GM19463 (cell line): ENCODE measurements at regions not wholly inside any gene's neighbourhood (a gene's known extent, or its start where the extent isn't known, plus 50 kb on each side); places are given as distances from the start of the nearest gene placed in this dataset.
A peak's percentile ranks its signal among the peaks of the same experiment; 100 is the strongest.
"Not testable (repeated sequence)": the region's sequence is repeated elsewhere in the genome, so short reads cannot be mapped to it uniquely, and the experiment has no call there.

Source experiments
- ATAC-seq: cut with Tn5 transposase; IDR thresholded peaks from one replicate; pipeline ENCODE4 v1.9.1; 2021; ENCODE audit warnings: mild to moderate bottlenecking, moderate library complexity; ENCODE audit not compliant: unreplicated experiment

- no peak for ATAC-seq
These were observed 161.5 kb downstream of the NRIP1 start for GRCh38 chr21:14903172-14903865.

DNA sequence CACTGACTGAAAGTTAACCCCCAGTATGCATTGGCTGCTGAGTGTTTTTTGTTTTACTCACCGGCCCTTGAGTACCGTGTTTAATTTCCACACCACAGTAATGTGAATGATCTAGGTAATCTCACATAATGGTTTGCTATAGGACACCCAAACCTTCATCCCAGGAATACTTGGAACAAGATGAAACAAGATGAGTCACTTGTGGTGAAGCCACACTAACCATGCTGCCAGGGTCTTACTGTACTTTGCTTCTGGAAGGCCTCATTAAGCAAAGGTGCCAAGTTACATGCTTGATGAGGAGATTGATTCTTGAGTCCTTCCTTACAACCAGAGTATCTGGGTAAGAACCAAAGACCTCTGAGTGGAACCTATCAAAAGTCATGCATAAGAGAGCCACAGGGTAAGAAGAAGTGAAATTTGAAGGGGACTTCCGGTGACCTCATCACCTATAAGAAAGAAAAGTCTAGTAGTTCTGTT lies 163.3 kb downstream of the NRIP1 start:
- no peak for ATAC-seq

- ATAC-seq = no peak
These were observed 164.2 kb downstream of the NRIP1 start for GRCh38 chr21:14900611-14901010.

- no peak for ATAC-seq
These were observed 164.7 kb downstream of the NRIP1 start for GRCh38 chr21:14900058-14900457.

DNA sequence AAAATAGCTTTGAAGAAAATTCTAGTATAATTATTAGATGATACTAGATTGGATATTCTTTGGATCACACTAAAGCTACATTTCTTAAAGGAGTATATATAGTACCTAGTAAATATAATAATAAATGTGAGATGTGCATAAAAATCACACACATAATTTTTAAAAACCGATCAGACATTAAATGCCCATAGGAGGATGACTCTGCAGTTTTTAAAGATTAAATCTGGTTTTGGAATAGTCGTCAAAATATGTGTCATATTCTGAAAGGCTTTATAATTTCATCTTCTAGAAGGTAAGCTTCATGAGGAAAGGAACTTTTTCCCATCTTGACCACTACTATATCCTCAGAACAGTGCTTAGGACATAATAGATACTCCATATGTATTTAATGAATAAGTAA lies 169.0 kb downstream of the NRIP1 start:
- ATAC-seq = no peak

DNA sequence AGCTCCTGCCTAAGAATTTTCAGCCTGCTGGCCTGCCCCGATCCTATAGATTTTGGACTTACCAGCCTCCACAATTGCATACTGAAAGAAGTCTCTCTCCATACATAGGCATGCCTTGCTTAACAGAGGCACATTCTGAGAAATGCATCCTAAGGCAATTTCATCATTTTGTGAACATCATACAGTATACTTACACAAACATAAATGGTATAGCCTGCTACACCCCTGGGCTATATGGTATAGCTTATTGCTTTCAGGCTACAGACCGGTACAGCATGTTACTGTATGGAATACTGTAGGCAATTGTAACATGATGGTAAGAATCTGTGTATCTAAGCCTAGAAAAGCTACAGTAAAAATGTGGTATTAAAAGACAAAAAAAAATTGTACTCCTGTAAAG lies 174.7 kb downstream of the NRIP1 start:
- ATAC-seq = no peak

GRCh38 chr21:14889080-14889810 lies 175.6 kb downstream of the NRIP1 start:
- ATAC-seq = no peak

- ATAC-seq = no peak
These were observed 176.6 kb downstream of the NRIP1 start for GRCh38 chr21:14888202-14888601.

- no peak for ATAC-seq
These were observed 178.8 kb downstream of the NRIP1 start for GRCh38 chr21:14886001-14886400.

DNA sequence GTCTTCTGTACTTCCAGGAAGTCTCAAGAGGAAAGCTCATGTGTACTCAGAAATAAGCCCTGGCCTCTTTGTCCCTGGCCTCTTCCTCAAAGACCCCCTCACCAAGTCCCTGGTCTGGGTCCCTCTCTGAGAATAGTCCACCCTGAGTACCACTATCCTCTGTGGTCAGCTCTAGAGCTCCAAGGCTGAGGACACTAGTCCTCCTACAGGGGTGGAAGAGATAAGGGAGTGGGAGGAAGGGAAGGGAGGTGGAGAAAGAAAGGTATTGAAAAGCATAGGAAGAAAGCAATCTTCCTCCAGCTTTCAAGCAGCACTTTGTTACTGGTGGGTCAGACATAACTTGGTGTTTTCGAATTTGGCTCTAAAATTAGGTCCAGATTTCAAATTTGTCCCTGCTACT lies 181.4 kb downstream of the NRIP1 start:
- no peak for ATAC-seq

- not testable (repeated sequence) for ATAC-seq
These were observed 182.3 kb downstream of the NRIP1 start for GRCh38 chr21:14882545-14882944.

DNA sequence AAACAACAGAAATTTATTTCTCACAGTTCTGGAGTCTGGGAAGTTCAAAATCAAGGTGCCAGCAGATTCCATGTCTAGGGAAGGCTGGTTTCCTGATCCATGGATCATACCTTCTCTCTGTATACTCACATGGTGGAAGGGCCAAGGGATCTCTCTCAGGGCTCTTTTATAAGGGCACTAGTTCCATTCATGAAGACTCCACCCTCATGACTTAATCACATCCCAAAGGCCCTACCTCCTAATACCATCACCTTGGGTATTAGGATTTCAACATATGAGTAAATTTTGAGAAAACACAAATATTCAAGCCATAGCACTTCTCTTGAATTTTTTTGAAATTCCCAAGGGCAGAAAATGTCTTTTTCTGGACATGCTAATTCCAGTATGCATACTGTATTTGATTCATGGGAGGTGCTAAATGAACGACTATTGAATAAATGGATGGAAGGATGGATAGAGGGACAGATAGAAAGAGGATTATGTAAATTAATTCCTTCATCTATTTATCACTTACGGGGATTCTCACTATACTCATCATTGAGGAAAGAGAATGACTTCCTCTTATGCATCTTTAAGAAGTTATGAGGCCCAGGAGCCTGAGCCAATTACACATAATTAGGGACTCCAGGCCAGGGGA lies 182.8 kb downstream of the NRIP1 start:
- no peak for ATAC-seq

DNA sequence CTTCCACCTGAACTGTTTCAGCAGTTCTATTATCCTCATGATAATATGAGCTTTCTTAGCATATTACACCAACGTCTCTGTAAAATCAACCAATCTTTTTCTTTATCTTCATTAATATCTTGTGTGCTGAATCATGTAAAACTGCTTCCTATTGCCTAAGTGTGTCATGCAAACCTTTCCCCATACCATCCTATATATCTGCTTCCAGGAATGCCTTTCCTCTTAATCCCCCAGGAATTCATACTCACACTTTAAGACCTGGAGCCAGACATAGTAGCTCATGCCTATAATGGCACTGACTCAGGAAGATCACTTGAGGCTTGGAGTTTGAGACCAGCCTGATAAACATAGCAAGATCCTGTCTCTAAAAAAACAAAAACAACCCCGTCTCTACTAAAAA lies 183.9 kb downstream of the NRIP1 start:
- ATAC-seq = no peak

DNA sequence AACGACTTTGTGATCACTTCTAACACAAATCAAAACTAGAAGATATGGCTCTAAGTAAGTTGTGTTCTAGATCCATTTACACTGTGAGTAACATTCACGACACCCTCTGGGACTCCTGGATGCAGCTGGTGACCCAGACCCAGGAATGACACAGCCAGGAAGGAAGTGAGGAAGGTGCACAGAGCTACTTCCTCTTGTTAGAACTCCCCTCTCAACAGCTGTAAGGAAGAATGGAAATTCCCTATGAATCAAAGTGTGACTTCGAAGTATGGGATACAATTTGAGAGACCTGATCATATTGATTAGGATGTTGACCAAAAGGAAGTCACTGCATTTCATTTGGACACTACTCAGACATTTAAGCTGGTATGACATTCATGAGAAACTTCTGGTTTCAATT lies 185.3 kb downstream of the NRIP1 start:
- no peak for ATAC-seq

DNA sequence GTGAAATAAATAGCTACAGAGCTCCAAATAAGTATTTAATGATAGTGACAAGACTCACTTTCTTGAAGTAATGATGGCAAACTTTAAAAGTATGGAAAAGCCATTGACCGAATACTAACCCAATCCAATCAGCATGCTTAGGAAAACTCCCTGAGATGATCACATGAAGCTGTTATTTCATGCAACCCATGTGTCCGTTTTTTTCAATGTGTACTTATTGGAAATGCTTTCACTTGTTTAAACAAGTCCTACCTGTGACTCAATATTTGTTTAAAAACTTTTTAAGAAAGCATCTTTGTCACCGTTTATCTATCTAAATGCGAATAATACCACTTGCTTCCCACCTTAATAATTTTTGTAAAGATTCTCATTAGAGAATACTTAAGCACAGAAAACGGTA lies 185.8 kb downstream of the NRIP1 start:
- ATAC-seq = no peak

GRCh38 chr21:14877581-14878228 lies 187.1 kb downstream of the NRIP1 start:
- ATAC-seq = peak; percentile 49

- no peak for ATAC-seq
These were observed 188.3 kb downstream of the NRIP1 start for GRCh38 chr21:14876524-14876840.

GRCh38 chr21:14875704-14876523 lies 188.9 kb downstream of the NRIP1 start:
- ATAC-seq = peak; percentile 75

DNA sequence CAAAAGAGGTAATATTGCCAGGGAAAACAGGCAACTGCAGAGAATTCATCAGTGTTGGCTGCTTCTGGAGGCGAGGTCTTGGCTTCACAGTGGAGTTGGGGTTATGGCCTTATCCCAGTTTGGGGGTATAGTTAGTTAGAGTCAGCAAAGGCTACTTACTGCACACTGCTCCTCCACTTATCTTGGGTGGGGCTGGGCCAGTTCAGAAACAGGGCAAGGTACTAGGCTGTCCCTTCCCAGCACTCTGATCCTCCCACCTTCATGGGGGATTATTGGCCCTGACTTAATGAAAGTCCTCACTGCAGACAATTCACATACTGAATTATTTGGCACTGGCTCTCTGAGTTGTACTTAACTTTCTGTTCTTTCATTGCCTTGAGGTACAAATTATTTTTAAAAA lies 189.6 kb downstream of the NRIP1 start:
- ATAC-seq = no peak

DNA sequence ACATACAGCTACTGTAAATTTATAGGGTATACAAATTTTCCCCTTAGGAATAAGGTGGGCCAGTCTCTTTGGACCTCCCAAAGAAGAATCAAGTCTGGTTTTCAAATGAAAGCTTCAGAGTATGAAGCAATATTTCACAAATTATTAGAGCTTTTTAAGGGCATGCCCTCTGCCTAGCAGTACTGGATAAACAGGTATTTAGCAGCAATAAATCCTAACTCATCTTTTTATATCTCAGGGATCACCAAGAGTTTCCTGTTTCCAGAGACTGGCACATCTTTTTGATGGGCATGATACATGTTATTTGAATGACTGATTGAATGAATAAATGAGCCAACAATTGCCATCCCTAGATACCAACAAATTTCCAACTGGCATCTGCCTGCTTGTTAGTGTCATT lies 190.4 kb downstream of the NRIP1 start:
- no peak for ATAC-seq

DNA sequence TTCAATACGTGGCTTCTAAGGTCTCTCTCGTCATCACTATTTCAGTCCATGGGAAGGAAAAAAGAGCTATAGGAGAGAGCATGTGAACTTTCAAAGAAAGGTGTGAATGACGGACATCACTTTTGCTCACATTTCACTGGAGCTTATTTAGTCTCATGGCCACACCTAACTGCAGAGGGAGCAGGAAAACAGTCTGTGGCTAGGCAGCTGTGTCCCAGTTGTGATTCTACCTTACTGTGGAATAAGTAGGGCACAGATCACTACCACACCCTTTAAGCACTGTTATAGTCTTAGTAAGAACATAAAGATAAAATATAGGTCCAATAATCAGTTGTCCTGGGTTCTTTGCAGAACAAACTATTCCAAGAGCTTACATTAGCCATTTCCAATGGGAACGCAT lies 192.9 kb downstream of the NRIP1 start:
- ATAC-seq = no peak
